ENCODE measurements at regions not wholly inside any gene's neighbourhood (a gene's known extent, or its start where the extent isn't known, plus 50 kb on each side); places are given as distances from the start of the nearest gene placed in this dataset.

- Mint-ChIP-seq H3K4me3 (no peak overlapping the region), H3K27ac (no peak overlapping the region)
- intact Hi-C loops (cut with micrococcal nuclease), result no loop called here
These were observed 59.7 kb downstream of the TEX35 start for GRCh38 chr1:178572604-178573003.

GRCh38 chr1:178573330-178573729 is 60.4 kb downstream of the TEX35 start:
- intact Hi-C loops (cut with micrococcal nuclease), result no loop called here
- Mint-ChIP-seq H3K9me3 (no peaks in the 10 kb centered on the region), H3K36me3 (ENCODE audit: low read depth) (no peaks in the 10 kb centered on the region), H3K4me3 (no peak overlapping the region), H3K27ac (no peak overlapping the region), H3K4me1 (ENCODE audit: low read depth) (no peaks in the 10 kb centered on the region), H3K27me3 (no peaks in the 10 kb centered on the region)

More at GRCh38 chr1:178572604-178573003, 59.7 kb downstream of the TEX35 start:
- H3K27me3 Mint-ChIP-seq, result no peaks in the 10 kb centered on the region
- no peaks in the 10 kb centered on the region for H3K36me3 Mint-ChIP-seq (ENCODE audit: low read depth)
- no peaks in the 10 kb centered on the region for H3K4me1 Mint-ChIP-seq (ENCODE audit: low read depth)
- H3K9me3 Mint-ChIP-seq, result no peaks in the 10 kb centered on the region

- Mint-ChIP-seq H3K4me3 (no peak overlapping the region), H3K4me1 (ENCODE audit: low read depth) (no peaks in the 10 kb centered on the region), H3K9me3 (no peaks in the 10 kb centered on the region), H3K27me3 (no peaks in the 10 kb centered on the region), H3K36me3 (ENCODE audit: low read depth) (no peaks in the 10 kb centered on the region), H3K27ac (no peak overlapping the region)
- intact Hi-C loops (cut with micrococcal nuclease), result no loop called here
These were observed 61.4 kb downstream of the TEX35 start for GRCh38 chr1:178574345-178574744.

GRCh38 chr1:178575611-178576361 is 62.9 kb downstream of the TEX35 start:
- no peak overlapping the region for H3K27ac Mint-ChIP-seq
- no peaks in the 10 kb centered on the region for H3K36me3 Mint-ChIP-seq (ENCODE audit: low read depth)
- no peaks in the 10 kb centered on the region for H3K27me3 Mint-ChIP-seq
- intact Hi-C loops (cut with micrococcal nuclease), result no loop called here
- no peak overlapping the region for H3K4me3 Mint-ChIP-seq
- no peaks in the 10 kb centered on the region for H3K9me3 Mint-ChIP-seq
- H3K4me1 Mint-ChIP-seq (ENCODE audit: low read depth), result no peaks in the 10 kb centered on the region

GRCh38 chr1:178576841-178577240 is 63.9 kb downstream of the TEX35 start:
- Mint-ChIP-seq H3K27ac (no peak overlapping the region), H3K4me1 (ENCODE audit: low read depth) (no peaks in the 10 kb centered on the region), H3K27me3 (no peaks in the 10 kb centered on the region), H3K9me3 (no peaks in the 10 kb centered on the region), H3K36me3 (ENCODE audit: low read depth) (no peaks in the 10 kb centered on the region), H3K4me3 (no peak overlapping the region)
- intact Hi-C loops (cut with micrococcal nuclease), result no loop called here

GRCh38 chr1:178577882-178578281 is 65.0 kb downstream of the TEX35 start:
- H3K4me1 Mint-ChIP-seq (ENCODE audit: low read depth), result no peaks in the 10 kb centered on the region
- H3K36me3 Mint-ChIP-seq (ENCODE audit: low read depth), result no peaks in the 10 kb centered on the region
- intact Hi-C loops (cut with micrococcal nuclease), result no loop called here
- no peaks in the 10 kb centered on the region for H3K9me3 Mint-ChIP-seq
- H3K27me3 Mint-ChIP-seq, result no peaks in the 10 kb centered on the region
- H3K27ac Mint-ChIP-seq, result no peak overlapping the region
- no peak overlapping the region for H3K4me3 Mint-ChIP-seq

GRCh38 chr1:178578541-178578940 is 65.6 kb downstream of the TEX35 start:
- H3K4me3 Mint-ChIP-seq, result no peak overlapping the region
- H3K36me3 Mint-ChIP-seq (ENCODE audit: low read depth), result no peaks in the 10 kb centered on the region
- H3K27ac Mint-ChIP-seq, result no peak overlapping the region
- intact Hi-C loops (cut with micrococcal nuclease), result no loop called here
- no peaks in the 10 kb centered on the region for H3K27me3 Mint-ChIP-seq
- no peaks in the 10 kb centered on the region for H3K4me1 Mint-ChIP-seq (ENCODE audit: low read depth)
- no peaks in the 10 kb centered on the region for H3K9me3 Mint-ChIP-seq

GRCh38 chr1:178579095-178579494 is 66.2 kb downstream of the TEX35 start:
- no peak overlapping the region for H3K4me3 Mint-ChIP-seq
- no peaks in the 10 kb centered on the region for H3K27me3 Mint-ChIP-seq
- intact Hi-C loops (cut with micrococcal nuclease), result no loop called here
- no peak overlapping the region for H3K27ac Mint-ChIP-seq
- no peaks in the 10 kb centered on the region for H3K4me1 Mint-ChIP-seq (ENCODE audit: low read depth)
- H3K36me3 Mint-ChIP-seq (ENCODE audit: low read depth), result no peaks in the 10 kb centered on the region
- H3K9me3 Mint-ChIP-seq, result no peaks in the 10 kb centered on the region

GRCh38 chr1:178579562-178579961 is 66.7 kb downstream of the TEX35 start:
- no peaks in the 10 kb centered on the region for H3K36me3 Mint-ChIP-seq (ENCODE audit: low read depth)
- H3K4me1 Mint-ChIP-seq (ENCODE audit: low read depth), result no peaks in the 10 kb centered on the region
- no peaks in the 10 kb centered on the region for H3K27me3 Mint-ChIP-seq
- intact Hi-C loops (cut with micrococcal nuclease), result no loop called here
- H3K27ac Mint-ChIP-seq, result no peak overlapping the region
- no peak overlapping the region for H3K4me3 Mint-ChIP-seq
- H3K9me3 Mint-ChIP-seq, result no peaks in the 10 kb centered on the region

GRCh38 chr1:178580096-178580495 is 67.2 kb downstream of the TEX35 start:
- H3K4me3 Mint-ChIP-seq, result no peak overlapping the region
- no peak overlapping the region for H3K27ac Mint-ChIP-seq

GRCh38 chr1:178580876-178581275 is 68.0 kb downstream of the TEX35 start:
- no peak overlapping the region for H3K27ac Mint-ChIP-seq
- intact Hi-C loops (cut with micrococcal nuclease), result no loop called here
- no peaks in the 10 kb centered on the region for H3K36me3 Mint-ChIP-seq (ENCODE audit: low read depth)
- no peaks in the 10 kb centered on the region for H3K9me3 Mint-ChIP-seq
- H3K27me3 Mint-ChIP-seq, result no peaks in the 10 kb centered on the region
- no peaks in the 10 kb centered on the region for H3K4me1 Mint-ChIP-seq (ENCODE audit: low read depth)
- H3K4me3 Mint-ChIP-seq, result no peak overlapping the region

More at GRCh38 chr1:178580096-178580495, 67.2 kb downstream of the TEX35 start:
- intact Hi-C loops (cut with micrococcal nuclease), result no loop called here
- H3K4me1 Mint-ChIP-seq (ENCODE audit: low read depth), result no peaks in the 10 kb centered on the region
- no peaks in the 10 kb centered on the region for H3K36me3 Mint-ChIP-seq (ENCODE audit: low read depth)
- H3K9me3 Mint-ChIP-seq, result no peaks in the 10 kb centered on the region
- no peaks in the 10 kb centered on the region for H3K27me3 Mint-ChIP-seq

- no peaks in the 10 kb centered on the region for H3K9me3 Mint-ChIP-seq
- no peak overlapping the region for H3K27ac Mint-ChIP-seq
- H3K4me1 Mint-ChIP-seq (ENCODE audit: low read depth), result no peaks in the 10 kb centered on the region
- intact Hi-C loops (cut with micrococcal nuclease), result no loop called here
- no peak overlapping the region for H3K4me3 Mint-ChIP-seq
- H3K36me3 Mint-ChIP-seq (ENCODE audit: low read depth), result no peaks in the 10 kb centered on the region
- no peaks in the 10 kb centered on the region for H3K27me3 Mint-ChIP-seq
These were observed 68.7 kb downstream of the TEX35 start for GRCh38 chr1:178581351-178582303.

- Mint-ChIP-seq H3K4me1 (ENCODE audit: low read depth) (no peaks in the 10 kb centered on the region), H3K9me3 (no peaks in the 10 kb centered on the region), H3K27ac (no peak overlapping the region), H3K27me3 (no peaks in the 10 kb centered on the region), H3K4me3 (no peak overlapping the region), H3K36me3 (ENCODE audit: low read depth) (no peaks in the 10 kb centered on the region)
- intact Hi-C loops (cut with micrococcal nuclease), result no loop called here
These were observed 74.2 kb downstream of the TEX35 start for GRCh38 chr1:178587096-178587495.

GRCh38 chr1:178587975-178588374 is 75.1 kb downstream of the TEX35 start:
- no peaks in the 10 kb centered on the region for H3K4me1 Mint-ChIP-seq (ENCODE audit: low read depth)
- H3K27ac Mint-ChIP-seq, result no peak overlapping the region
- H3K27me3 Mint-ChIP-seq, result no peaks in the 10 kb centered on the region
- intact Hi-C loops (cut with micrococcal nuclease), result no loop called here
- H3K4me3 Mint-ChIP-seq, result no peak overlapping the region
- no peaks in the 10 kb centered on the region for H3K9me3 Mint-ChIP-seq
- H3K36me3 Mint-ChIP-seq (ENCODE audit: low read depth), result no peaks in the 10 kb centered on the region

Measured in dendritic cell treated with granulocyte-macrophage colony-stimulating factor and Interleukin-4, amounts not matched to agents 40 ng/mL and 50 ng/mL, for 4 days (primary cell).